ENCODE measurements at regions not wholly inside any gene's neighbourhood (a gene's known extent, or its start where the extent isn't known, plus 50 kb on each side); places are given as distances from the start of the nearest gene placed in this dataset.

DNA sequence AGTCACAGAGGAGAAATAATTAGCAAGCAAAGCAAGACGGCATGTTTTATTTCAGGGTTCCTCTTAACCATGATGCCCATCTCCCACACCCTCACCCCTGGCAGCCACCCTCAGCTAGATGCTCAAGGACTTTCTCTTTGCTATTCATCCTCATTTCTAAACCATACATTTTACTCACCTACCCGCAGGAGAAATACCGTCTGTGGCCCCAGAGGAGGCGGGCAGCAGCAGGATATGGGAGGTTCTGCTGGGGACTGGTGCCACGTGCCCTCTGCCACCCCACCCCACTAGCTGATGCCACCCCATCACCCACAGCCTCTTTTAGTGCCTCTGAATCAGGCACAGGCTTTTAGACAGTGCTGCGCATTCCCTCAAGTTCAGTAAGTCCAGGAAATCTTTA is 168.7 kb upstream of the ITGB1 start:
- DNase-seq = no peak

GRCh38 chr10:33125522-33126517 is 167.8 kb upstream of the ITGB1 start:
- DNase-seq = peak; percentile 63

DNA sequence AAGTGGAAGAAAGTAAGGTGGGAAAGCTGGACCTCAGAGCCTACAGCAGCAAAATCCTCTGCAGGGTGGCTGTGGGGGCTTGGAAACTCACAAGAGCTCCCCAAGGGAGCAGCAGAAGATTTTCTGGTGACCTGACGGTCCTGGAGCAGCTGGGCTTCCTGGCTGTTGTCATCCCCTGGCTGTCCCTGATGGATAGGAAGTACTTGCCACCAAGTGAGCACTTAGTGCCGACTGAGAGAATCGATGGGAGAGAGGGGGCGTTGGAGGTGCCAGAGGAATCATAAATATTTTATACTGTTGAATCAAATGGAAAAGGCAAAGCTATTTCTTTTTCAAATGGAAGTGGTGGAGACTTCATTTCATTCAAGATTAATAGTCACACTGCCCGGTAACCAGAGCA is 167.1 kb upstream of the ITGB1 start:
- DNase-seq = no peak

GRCh38 chr10:33123680-33124079 is 165.7 kb upstream of the ITGB1 start:
- no peak for DNase-seq

DNA sequence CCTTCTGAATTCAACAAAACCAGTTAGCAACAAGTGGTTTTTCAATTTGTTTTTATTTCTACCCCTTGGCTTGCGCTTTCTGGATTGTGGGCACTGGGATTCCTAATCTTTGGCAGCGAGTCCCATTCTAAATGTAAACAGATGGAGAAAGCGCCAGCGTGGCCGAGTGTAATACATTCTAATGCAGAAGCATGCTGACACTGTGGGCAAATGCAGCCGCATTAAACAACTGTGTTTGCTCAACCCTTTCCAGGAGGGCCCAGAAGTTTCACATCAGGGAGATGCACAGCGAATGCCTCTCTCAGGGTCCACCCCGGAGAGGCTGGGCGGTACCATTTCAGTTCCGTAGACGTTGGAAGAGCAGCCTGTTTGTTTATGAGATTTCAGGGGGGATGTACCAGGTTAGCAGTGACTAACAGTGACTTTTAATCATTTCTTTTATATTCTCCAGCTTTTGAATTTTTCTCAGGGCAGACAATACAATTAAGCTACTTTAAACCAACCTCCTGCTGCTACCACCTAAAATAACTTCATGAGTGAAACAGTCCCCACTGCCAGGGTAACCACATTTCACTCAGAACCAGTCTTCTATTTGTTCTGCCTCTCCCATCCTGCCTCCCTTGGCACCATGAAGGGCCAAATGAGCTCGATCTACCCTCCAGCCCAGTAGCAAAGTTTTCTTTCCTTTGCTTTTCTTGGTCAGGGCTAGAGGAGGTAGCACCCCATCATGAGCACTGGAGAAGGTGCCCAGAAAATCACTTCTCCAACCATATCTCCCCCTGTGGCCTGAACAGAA is 164.2 kb upstream of the ITGB1 start:
- no peak for DNase-seq

GRCh38 chr10:33120700-33121099 is 162.7 kb upstream of the ITGB1 start:
- no peak for DNase-seq

- no peak for DNase-seq
These were observed 162.2 kb upstream of the ITGB1 start for GRCh38 chr10:33120275-33120674.

- peak; percentile 71 for DNase-seq
These were observed 159.8 kb upstream of the ITGB1 start for GRCh38 chr10:33117816-33118215.

- DNase-seq = no peak
These were observed 159.2 kb upstream of the ITGB1 start for GRCh38 chr10:33117230-33117629.

GRCh38 chr10:33115738-33116719 is 158.0 kb upstream of the ITGB1 start:
- peak; percentile 51 for DNase-seq

DNA sequence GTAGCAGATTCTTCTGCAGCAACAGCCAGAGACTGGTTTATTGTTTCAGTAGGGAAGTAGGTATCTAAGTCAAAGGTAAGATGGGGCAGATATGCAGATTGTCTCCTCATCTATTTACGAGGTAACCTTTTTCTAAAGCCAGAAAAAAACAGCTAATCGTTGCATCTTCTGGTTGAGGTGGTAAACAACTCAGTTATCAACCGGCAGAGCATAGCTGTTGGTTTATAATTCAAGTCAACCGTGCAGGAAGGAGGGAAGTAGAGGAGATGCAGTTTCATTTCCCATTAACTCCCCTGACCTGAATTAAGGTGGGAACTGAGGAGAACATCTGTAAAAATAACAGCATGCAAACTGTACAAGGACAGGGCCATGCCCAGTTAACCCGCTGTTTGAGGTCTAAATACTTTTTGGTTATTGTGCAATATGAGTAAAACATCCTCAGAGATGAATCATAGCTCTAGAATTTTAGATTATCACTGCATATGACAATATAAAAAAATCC is 156.5 kb upstream of the ITGB1 start:
- DNase-seq = peak; percentile 79

DNA sequence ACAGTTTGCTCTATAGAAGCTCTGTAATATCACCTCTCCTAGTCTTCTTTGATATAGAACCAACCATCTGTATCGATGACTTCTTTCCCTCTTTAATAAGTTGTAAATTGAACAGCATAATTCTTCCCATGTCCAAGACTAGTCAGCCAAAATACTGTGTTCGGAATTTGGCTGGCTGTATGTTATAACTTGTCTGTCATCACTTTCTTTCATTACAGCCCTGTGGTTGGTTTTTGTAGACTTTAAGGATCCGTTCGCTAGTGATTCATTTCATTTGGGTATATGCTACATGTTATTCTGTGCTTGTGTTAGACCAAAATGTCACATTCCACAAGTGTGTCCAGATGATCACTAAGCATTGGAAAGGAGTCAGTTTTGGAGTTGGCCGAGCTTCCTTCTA is 155.4 kb upstream of the ITGB1 start:
- DNase-seq = no peak

DNA sequence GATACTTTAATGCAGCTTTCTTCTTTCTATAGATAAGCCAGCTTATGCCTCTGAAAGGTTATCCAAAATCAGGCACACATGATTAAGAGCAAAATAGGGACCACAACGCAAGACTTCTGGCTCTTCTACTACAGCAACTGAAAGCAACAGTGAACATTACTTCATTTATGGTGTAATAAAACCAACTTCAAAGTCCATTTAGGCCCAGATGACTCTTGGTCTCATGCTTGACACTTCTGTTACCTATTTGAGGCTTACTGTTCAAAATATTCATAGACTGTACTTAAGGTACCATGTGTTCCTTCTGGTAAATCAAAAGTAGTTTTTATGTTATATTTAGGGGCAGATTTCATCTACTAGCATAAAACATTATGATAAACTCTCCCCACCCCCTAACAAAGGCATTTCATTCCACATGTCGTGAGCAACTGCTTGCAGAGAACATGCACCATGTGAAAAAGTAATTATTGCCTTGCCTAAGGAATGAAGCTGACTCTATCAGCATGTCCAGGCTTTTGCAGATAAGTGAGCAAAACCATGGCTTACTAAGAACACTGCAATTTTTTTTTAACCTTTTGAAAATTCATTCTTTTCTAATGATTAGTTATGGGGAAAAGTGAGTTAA is 154.9 kb upstream of the ITGB1 start:
- DNase-seq = no peak

- DNase-seq = no peak
These were observed 153.5 kb upstream of the ITGB1 start for GRCh38 chr10:33111488-33112051.

GRCh38 chr10:33109788-33110469 is 151.9 kb upstream of the ITGB1 start:
- DNase-seq = peak; percentile 54

GRCh38 chr10:33109384-33109783 is 151.4 kb upstream of the ITGB1 start:
- DNase-seq = no peak

DNA sequence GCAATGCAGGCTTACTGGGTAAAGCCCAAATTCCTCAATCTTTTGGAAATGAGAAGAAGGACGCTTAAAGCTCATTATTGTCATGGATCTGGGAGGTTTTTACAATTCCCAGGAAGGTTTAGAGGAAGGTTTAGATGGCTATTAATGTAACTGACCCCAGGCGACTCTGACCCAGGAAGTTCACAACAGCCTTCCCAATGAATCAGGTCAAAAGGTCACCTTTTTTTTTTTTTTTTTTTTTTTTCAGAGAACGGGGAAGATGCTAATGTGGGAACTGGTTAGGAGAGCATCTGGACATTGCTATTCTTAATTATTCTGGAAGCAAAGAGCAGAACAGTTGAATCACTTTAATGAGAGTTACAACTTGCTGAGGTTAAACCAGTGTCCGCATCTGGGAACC is 149.9 kb upstream of the ITGB1 start:
- DNase-seq = no peak

DNA sequence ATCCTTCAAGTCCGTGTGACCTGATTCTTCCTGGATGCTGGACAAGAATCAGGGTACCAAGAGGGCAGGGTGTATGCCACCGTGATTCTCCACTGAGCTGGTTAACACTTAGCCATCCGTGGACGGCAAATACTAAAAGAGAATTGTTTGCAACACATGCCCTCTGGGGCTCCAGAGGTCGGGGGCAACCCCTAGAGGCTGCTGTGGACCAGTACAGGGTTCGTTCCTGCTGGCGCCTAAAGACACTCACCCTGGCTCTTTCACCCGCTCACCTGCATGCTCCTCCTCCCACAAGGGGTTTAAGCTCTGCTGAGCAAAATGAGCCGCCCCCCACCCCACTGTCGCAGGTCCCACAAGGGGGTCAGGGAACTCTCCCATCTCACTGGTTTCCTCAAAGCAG is 148.7 kb upstream of the ITGB1 start:
- no peak for DNase-seq

DNA sequence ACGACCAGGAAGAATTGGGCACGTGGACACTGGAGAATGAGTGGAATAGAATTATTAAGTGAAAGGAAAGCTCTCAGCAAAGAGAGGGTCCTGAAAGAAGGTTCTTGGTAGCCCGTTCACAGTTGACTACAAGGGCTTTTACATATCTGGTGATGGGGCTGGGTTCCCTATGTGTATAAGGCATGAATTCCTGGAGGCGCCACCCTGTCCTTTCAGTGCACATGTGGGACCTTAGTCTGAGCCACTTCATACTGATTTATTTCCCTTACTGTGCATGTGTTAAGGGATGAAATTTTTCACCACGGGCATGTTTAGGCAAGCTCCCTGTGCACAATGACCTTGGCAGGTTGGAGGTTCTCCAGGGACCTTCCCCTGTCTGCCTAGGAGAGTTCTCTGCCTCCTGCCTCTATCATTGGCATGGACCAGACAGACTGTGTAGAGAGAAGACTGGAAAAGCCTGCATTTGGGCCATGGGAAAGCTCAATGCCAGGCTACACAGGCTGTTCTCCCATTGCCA is 145.9 kb upstream of the ITGB1 start:
- DNase-seq = no peak

- DNase-seq = no peak
These were observed 144.0 kb upstream of the ITGB1 start for GRCh38 chr10:33102071-33102470.

DNA sequence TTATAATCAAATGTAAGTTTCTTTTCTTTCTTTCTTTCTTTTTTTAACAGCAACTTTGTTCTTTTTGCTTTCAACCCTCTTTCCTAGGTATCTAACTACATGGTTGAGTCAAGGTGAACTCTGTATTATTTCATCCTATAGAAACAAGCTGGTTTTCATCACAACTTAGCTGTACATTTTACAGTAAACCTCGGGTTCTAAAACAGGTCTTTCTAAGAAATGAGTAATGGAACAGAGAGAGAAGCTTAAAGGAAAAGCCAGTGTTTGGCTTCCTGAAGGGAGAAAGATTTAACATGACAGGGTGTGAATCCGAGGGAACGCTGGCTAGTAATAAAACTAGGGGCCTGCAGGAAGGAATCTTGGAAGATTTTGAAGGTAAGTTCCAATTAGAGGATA is 143.4 kb upstream of the ITGB1 start:
- DNase-seq = no peak

Measured in central memory CD4-positive, alpha-beta T cell (primary cell).